LNCaP clone FGC (cell line): ENCODE measurements at regions not wholly inside any gene's neighbourhood (a gene's known extent, or its start where the extent isn't known, plus 50 kb on each side); places are given as distances from the start of the nearest gene placed in this dataset.
A peak's percentile ranks its signal among the peaks of the same experiment; 100 is the strongest.

Source experiments
- DNase-seq: peaks from one replicate; pipeline ENCODE4 v3.0.0-alpha.2; 2011; ENCODE audit warnings: low read depth
- H3K4me3 ChIP-seq: 2 replicates; pipeline ENCODE4 v1.5.1; 2011; ENCODE audit warnings: mild to moderate bottlenecking, low read depth, low read length, control low read depth
- CTCF ChIP-seq: IDR thresholded peaks from 2 replicates; pipeline ENCODE4 v1.5.1; 2012; ENCODE audit warnings: mild to moderate bottlenecking; ENCODE audit not compliant: control insufficient read depth, insufficient read depth; ENCODE audit errors: extremely low read depth

DNA sequence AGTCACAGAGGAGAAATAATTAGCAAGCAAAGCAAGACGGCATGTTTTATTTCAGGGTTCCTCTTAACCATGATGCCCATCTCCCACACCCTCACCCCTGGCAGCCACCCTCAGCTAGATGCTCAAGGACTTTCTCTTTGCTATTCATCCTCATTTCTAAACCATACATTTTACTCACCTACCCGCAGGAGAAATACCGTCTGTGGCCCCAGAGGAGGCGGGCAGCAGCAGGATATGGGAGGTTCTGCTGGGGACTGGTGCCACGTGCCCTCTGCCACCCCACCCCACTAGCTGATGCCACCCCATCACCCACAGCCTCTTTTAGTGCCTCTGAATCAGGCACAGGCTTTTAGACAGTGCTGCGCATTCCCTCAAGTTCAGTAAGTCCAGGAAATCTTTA is 168.7 kb upstream of the ITGB1 start:
- no peak for TF ChIP-seq CTCF
- DNase-seq = no peak
- no peak overlapping the region for H3K4me3 ChIP-seq

- no peak for TF ChIP-seq CTCF
- DNase-seq = no peak
- H3K4me3 ChIP-seq = no peak overlapping the region
Observed at GRCh38 chr10:33125522-33126517, 167.8 kb upstream of the ITGB1 start.

GRCh38 chr10:33125111-33125510 is 167.1 kb upstream of the ITGB1 start:
- no peak for DNase-seq
- no peak overlapping the region for H3K4me3 ChIP-seq
- no peak for TF ChIP-seq CTCF

GRCh38 chr10:33123680-33124079 is 165.7 kb upstream of the ITGB1 start:
- H3K4me3 ChIP-seq = no peak overlapping the region
- DNase-seq = peak; percentile 59
- no peak for TF ChIP-seq CTCF

GRCh38 chr10:33122014-33122809 is 164.2 kb upstream of the ITGB1 start:
- DNase-seq = no peak

DNA sequence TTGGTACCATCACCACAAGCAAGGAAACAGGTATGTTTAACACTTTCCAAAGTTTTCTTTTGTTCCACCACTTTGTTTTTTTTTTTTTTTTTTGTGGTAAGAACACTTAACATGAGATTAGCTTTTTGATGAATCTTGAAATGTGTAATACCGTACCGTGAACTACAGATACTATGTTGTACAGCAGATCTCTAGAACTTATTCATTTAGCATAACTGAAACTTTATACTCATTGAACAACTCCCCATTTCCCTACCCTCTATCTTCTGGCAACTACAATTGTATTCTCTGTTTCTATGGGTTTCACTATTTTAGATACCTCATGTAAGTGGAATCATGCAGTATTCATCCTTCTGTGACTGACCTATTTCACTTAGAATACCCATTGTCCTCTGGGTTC is 162.7 kb upstream of the ITGB1 start:
- H3K4me3 ChIP-seq = no peak overlapping the region
- no peak for TF ChIP-seq CTCF
- DNase-seq = no peak

More at GRCh38 chr10:33122014-33122809, 164.2 kb upstream of the ITGB1 start:
- TF ChIP-seq CTCF = no peak
- no peak overlapping the region for H3K4me3 ChIP-seq
